Fibroblast of peridontal ligament (primary cell): ENCODE measurements at regions not wholly inside any gene's neighbourhood (a gene's known extent, or its start where the extent isn't known, plus 50 kb on each side); places are given as distances from the start of the nearest gene placed in this dataset.

Experiments used
- DNase-seq: peaks from one replicate; pipeline ENCODE4 v3.0.0-alpha.2; 2010; ENCODE audit errors: extremely low read depth

DNA sequence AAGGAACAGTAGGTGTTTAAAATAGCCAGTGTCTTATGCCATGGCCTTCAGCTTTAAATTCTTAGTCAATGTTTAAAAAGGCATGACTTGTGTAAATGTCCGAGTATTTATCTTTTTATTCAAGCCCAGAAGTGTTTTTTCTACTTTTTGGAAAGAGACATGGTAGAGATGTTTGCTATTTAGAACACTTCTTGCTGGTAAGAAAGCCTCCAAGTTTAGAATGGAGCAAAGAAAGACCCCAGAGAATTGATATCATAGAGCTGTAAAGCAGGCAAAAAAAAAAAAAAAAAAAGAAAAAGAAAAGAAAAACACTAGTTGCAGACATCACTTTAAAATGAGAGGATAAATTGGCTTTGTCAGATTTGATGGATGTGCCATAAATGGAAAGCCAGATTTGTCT lies 375.1 kb downstream of the TMEM167A start:
- no peak for DNase-seq

DNA sequence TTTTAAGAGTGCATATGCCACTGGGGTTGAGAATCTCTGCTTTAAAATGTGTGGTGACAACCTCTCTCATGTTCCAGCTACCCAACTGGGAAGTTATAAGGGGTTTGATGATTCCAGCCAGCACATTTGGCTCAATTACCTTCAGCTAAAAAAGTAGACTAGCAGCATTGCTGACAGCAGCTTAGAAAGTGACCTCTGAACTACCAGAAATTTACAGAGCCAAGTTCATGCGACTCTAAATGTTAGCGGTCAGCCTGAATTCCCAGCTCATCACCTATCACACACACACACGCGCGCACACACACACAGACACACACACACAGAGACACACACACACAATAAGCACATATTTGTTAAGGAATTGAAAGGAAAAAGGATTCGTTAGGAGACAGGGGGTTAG lies 377.5 kb downstream of the TMEM167A start:
- DNase-seq, result no peak

DNA sequence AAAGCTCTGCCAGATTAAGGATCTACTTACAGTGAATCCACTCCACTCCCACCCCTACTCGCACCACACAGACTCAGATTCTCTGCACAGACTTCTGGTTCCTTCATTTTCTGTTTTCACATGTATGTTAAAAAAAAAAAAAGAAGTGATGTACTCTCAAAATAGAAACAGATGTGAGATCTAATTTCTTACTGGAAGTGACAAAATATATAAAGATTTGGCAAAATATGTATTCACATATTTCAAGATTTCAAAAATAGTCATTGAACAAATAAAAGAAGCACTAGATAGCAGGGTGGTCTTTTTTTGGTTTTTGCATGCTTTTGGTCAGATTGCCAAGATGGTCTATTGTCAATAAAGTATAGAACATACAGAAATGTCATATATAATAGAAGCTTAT lies 379.2 kb downstream of the TMEM167A start:
- DNase-seq, result peak; percentile 34

DNA sequence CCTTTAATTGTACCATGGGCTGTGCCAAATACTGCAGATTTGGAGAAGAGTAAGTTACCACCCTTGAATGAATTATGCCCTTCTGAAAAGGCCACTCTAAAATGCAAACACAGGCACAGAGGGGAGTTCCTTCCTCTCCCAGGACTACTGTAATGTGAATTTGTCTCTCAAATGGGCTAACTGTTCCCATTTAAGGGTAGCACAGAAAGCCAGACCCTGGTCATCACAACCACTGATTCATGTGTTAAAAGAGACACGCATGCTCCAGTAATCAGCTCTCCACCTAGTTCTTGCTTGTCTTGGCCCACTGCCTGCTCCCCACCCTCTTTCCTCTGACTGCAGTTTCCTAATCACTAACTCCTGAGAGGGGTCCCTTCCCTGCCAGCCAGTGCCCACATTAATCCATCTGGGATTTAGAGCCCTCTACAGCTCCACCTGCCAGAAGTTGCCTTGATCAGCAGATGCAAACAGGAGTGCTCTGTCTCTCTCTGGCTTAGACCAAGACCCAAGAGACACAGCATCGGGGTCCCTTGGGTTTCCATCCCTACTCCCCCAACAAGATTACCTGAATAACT lies 382.4 kb downstream of the TMEM167A start:
- no peak for DNase-seq

DNA sequence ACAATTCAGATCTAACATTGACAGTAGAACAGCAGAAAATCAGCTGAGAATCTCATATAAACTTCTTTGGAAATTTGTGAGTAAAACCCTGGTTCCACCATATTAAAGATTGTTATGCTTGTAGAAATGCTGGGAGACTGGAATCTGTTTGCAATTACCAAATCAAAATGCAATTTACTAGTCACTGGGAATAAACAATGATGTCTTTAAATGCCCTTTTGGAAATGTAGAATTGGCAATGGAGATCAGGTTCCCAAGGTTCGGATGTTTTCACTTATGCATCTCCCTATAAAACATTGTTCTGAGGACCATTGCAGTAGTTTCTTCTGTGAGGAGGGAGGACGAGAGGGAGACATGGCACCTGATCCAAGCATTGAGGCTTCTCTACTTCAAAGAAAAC lies 384.4 kb downstream of the TMEM167A start:
- DNase-seq, result peak; percentile 85

DNA sequence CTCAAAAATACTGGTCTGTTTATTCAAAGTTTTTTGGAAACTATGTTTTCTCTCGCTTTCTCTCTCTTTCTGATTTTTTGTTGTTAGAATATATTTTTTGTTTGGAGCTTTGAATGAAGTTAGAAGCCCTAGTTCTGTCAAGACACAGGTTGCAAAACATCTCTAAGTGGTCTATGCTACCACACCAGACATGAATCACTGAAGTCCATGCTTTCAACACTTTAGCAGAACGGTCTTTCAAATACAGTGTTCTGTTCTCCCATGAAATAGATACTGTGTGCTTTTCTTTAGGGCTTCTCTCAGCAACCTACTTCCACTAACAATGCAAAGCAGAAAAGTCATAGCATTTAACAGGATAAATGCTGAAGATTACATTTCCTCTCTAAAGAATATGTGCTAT lies 392.5 kb downstream of the TMEM167A start:
- DNase-seq, result peak; percentile 8

DNA sequence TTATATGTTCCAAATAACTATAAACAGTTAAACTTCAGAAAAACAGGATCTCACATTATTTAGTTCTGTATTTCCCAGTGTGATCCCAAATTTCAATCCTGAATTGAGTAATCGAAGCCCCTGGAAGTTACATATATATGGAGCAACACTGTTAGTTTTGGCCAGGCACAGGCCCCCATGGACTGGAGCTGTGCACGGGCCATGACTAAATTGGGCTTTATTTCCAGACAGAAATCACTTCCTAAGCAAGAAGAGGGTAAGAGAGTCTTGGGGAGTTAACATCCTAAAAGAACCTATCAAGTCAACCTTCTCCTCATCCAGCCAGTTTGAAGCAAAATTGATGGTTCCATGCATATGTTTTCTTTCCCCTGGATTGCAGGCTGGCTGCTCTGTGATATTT lies 393.0 kb downstream of the TMEM167A start:
- peak; percentile 14 for DNase-seq

DNA sequence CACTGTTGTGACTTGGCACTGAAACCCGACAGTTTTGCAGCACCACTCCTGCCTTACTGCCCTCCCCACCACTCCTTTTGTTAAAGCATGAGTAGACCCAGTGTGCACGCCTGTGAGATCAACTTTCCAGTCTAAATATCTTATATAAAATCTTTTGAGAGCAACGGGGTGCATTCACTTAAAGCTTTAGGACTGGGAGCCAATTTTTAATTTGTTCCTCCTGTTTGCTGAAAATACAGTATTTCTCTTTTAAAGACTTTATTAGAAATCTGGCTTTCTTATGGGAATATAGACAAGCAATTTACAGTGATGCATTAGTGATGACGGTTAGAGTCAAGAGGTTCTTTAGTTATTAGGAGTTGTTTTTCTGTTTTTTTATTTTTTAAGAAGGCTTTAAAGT lies 397.5 kb downstream of the TMEM167A start:
- peak; percentile 24 for DNase-seq

DNA sequence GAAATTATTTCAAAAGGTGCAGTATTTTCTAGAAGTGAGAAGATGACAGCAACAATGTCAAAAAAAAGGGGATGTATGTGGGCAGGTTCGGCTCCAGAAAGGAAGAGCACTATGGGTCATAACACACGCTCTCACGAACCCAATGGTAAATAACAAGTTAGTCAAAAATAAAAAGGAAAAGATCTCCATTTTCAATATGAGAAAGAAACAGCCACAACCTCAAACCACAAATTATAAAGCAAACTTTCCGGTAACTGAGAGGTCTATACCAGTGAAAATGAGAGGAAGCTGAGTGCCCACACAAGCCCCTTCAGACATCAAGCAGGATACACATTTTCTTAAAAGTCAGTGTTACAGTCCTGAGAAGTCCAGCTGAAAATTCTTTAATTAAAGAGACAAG lies 398.5 kb upstream of the RPS23 start:
- no peak for DNase-seq

DNA sequence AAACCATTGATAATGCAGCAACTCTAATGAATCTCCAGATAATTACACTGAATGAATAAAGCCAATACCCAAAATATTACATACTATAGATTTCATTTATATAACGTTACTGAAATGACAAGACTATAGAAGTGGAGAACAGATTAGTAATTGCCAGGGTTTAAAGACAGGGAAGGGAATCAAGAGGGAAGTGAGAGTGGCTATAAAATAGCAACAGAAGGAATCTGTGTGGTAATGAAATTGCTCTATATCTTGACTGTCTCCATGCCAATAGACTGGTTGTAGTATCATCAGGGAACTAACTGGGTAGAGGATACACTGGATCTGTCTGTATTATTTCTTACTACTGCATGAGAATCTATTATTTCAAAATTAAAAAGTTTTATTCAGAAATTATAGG lies 396.5 kb upstream of the RPS23 start:
- no peak for DNase-seq

DNA sequence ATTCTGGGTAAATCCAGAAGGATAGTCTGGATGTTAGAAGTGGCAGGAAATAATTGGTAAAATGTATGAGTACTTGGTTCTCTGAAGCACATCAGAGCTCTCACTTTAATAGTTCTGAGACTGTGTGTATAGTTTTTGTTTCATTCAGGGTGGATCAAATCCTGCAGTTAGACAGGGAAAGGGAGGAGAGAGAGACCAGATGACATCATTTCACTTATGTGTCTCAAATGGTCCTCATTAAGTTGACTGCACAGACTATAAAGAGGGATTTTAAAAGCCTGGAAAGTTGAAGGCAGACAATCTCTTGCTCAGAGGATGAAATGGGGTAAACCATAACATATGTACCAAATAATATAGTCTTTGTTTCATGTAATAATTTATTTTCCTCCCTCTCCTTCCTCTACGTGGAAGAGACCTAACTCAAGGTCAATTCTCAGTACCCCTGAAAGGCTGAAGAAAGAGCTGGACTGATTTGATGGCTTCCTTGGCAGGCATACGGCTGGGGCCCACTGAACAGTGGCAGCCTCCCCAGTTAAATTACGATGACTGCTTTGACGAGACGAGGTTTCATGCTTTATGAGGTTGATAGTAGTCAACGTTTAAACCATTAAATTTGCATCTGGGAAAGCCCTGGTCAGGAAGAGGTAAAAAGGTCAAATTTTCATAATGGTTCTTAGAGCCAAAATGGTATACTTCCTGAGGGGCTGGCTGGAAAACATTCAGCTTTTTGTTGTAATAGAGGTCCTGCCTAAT lies 395.1 kb upstream of the RPS23 start:
- peak; percentile 16 for DNase-seq

DNA sequence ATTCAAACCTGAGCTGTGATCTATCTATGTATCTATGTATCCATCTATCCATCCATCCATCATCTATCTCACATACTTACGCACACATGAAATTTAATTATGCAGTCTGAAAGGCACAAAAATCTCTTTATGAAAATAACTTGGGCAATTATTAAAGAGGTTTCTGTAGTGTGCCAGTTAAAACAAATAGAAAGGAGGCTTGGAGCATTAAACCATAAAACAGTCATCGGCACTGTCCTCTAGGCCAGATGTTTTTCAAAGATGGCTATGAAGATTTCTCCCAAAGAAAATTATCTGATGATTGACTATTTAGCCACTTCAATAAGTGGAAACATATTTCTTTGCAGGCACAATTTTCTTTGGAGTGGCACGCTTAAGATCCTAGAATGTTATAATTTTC lies 392.5 kb upstream of the RPS23 start:
- DNase-seq, result no peak

DNA sequence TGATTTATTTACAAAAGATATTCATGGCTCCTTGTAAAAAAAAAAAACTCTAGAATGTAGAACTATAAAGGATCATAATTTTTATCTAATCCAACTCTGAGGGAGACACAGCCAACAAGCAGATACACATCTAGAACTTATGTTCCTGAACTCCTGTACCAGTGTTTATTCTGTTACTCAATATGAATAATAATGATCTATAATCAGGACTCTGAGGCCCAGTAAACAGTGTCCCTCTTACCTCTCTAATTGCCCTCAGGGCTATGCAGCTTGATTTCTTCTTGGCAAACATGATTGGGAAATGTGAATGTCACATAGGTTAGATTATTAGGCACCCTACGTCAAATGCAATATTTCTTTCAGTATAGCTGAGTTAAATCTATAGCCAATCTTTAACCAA lies 391.6 kb upstream of the RPS23 start:
- no peak for DNase-seq

DNA sequence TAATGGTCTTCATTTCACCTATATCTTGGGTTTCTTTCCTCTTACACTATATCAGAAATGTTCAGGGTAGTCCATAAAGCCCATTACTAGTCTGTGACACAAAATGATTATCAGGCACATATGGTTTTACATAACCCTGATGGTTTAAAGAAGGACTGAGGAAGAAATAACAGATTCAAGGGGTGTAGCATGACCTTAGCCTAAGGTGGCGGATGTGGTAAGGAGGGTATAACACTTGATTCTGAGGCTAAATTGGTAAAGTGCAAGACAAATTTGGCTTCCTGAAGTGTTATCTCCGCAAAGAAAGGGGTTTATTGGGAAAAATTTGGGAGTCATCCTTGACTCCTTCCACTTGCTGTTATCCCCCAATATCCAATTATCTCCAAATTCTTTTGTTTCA lies 388.2 kb upstream of the RPS23 start:
- no peak for DNase-seq

DNA sequence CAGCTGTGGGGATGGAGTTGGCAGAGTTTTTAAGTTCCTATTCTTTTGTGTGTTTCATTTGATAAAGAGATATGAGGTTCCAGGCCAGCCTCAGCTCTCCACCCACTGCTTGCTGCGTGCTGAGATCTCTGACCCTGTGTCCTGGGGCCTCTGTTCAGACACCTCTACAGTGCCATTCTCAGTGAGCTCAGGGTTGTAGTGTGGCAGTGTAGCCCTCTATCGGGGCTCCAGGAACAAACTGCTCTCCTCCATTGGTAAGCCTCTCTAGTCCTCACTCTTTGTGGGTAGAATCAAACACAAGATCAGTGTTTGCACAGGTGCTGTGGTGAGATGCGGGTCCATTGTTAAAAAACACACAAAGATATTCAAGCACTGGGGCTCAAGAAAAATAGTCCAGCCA lies 386.6 kb upstream of the RPS23 start:
- no peak for DNase-seq

DNA sequence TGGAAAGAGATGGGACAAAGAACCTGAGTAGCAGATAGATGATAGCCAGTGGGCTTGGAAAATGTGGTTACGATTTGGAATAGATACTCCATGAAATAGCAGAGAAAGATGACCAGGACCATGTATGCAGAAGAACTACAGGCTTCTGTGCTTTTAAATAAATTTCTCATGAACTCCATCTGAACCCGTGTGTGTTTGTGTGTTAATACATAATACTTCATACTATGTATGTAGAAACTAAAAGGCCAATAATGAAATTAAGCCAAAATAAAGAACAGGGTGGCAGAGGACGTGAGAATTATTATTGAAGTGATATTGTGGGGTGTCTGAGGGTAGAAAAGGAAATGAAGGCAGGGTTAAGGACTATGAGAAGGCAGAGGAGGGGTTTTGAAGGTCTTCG lies 385.1 kb upstream of the RPS23 start:
- DNase-seq, result no peak

DNA sequence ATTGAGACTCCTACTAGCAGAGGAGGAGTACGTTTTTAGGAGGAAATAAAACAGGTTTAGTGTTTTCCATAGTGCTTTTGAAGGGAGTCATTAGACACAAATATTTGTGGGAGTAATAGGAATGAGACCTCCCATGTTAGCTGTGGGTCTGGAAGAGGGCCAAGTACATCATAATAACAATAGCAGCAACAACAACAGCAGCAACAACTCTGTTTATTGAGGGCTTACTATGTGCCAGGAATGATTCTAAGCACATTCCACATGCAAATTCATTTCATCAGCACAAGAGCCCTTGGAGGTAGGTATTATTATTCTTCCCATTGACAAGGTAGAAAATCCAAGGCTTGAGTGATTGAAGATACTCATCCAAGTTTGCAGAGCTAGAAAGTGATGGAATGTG lies 384.2 kb upstream of the RPS23 start:
- DNase-seq, result no peak

DNA sequence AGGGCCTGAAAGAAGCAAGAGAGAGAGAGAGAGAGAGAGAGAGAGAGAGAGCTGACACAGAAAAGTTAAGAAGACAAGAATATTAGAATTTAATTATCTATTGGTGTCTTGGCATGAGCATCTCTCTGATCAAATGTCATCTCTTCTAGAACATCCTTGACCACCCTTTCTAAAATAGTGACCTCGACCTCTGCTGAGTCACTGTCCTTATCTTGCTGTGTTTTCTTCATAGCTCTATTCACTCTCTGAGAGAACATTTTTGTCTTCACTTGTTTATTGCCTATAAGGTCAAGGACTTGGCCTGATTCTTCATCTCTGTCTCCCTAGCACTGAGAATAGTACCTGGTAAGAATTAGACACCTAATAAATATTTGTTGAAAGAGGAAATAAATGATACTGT lies 383.8 kb upstream of the RPS23 start:
- DNase-seq, result no peak

DNA sequence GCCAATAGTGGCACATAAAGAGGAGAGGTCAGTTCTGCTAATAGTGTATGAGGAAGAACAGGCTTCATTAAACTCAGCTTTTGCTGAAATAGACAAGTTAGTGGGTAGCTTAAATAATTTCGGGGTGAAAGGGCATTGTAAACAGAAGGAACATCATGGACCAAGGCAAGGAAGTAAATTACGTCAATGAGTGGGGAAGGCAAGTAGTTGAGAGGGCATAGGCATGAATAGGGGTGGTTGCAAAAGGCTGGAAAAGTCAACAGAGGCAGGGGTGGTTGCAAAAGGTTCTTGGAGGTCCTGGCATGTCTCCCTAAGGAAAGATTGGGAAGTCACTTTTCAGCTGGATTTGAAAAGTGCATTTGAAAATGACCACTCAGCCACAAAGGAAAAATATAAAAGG lies 383.3 kb upstream of the RPS23 start:
- DNase-seq, result no peak

DNA sequence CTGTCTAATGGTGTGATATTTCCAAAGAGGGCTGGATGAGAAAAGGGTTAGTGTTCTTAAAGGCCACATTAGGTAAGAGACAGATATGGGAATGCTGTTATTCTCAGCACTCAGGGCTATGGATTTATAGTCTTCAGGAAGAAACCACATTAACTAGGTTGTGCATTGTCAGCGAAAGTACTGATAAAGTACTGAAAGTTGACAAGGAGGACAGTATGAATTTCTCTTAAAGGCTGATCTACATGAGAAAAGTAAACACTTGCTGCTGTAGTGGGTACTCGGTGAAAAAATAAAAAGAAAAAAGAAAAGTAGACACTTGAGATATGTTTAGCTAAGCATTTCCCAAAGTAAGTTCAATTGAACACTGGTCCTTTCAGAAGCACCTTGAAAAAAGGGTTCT lies 381.0 kb upstream of the RPS23 start:
- no peak for DNase-seq

DNA sequence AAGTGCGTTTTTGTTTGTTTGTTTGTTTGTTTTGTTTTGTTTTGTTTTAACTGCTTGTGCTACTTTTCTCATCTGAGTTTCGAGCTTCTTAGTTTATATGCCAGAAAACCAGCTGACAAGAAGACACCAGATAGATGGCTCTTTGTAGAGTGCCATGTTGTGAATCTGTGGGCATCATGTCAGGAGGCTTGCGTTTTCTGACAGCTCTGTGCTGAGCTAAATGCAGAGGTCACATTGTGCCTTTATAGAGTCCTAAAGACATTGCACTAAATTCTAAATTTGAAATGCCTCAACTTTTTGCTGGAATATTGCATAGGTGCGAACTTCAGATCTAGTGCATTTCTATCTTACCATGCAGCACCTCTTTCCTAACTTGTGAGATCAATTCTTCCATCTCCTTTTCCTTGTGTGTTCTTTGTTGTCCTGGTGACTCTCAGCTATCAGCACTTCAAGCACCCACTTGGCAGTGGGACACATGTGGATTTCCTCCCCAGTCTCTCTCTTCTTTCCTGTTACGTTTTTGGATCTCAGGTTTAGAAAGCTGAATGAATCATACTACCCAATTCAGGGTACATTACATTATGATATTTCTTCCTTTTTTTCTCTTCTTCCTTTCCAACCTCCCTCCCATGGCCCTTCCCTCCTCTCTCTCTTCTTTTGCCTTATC lies 379.0 kb upstream of the RPS23 start:
- DNase-seq, result no peak

DNA sequence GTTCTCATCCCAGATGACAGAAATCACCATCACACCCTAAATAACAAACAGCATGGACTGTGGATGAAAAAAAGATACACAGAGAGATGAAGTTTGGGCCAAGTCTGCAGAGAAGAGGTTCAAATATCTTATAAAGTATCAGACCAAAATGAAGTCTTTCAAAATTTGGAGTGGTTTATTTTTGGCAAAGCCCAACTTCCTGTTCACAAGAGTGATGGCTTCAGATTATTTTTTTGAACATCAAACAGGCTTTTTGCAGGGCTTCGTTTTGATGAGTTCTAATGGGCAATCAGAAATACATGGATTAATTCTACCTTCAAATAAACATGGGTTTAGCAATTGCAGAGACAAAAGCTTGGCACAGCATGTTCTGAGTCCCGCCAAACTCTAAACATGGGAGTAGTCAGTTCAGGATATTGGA lies 378.2 kb upstream of the RPS23 start:
- DNase-seq, result no peak

DNA sequence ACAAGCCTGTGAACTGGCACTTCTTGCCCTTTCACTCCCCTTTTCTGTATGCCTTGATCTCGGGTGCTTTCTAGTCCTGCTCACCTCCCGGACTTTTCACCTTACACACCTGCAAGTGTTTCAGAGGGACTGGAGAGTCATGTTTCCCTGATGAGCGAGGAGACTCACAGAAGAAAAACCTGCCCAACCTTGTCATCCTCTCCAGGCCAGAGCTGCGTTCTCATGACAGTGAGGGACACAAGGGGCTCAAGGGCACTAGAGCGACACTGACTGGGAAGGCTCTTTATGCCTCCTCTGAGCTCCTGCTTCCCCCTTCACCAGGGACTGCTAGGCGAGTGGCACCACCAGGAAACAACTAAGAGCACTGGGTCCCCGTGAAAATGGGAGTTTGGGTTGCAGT lies 376.9 kb upstream of the RPS23 start:
- no peak for DNase-seq
